GM20000 (cell line): ENCODE measurements at regions not wholly inside any gene's neighbourhood (a gene's known extent, or its start where the extent isn't known, plus 50 kb on each side); places are given as distances from the start of the nearest gene placed in this dataset.

Experiments
- DNase-seq: peaks from one replicate; pipeline ENCODE4 v3.0.0; 2012; ENCODE audit warnings: low spot score
- TF ChIP-seq, protein P1 (sequence below): IDR thresholded peaks from 2 replicates; pipeline ENCODE4 v1.5.1; 2012; ENCODE audit warnings: mild to moderate bottlenecking, control low read depth; ENCODE audit errors: extremely low read depth, missing control alignments

DNA sequence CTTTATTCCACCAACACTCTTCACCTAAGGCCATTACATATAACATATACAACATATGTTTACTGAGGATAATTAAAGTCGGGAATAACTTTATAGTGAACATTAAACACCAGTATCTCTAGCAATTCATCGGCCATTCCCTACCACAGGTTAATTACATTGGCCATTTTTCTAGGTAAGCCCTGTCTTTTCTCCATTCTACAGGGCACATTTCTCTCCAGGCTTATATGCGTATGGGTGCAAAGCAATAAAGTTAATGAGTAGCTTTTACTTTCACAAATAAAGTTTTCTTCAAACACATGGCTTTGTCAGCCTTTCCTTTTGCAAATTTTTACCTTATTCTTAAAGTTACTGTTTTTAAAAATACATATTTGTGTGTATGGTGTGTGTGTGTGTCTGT is 111.9 kb upstream of the IQCM start:
- no peak for DNase-seq
- TF ChIP-seq, protein P1, sequence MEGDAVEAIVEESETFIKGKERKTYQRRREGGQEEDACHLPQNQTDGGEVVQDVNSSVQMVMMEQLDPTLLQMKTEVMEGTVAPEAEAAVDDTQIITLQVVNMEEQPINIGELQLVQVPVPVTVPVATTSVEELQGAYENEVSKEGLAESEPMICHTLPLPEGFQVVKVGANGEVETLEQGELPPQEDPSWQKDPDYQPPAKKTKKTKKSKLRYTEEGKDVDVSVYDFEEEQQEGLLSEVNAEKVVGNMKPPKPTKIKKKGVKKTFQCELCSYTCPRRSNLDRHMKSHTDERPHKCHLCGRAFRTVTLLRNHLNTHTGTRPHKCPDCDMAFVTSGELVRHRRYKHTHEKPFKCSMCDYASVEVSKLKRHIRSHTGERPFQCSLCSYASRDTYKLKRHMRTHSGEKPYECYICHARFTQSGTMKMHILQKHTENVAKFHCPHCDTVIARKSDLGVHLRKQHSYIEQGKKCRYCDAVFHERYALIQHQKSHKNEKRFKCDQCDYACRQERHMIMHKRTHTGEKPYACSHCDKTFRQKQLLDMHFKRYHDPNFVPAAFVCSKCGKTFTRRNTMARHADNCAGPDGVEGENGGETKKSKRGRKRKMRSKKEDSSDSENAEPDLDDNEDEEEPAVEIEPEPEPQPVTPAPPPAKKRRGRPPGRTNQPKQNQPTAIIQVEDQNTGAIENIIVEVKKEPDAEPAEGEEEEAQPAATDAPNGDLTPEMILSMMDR, result no peak

DNA sequence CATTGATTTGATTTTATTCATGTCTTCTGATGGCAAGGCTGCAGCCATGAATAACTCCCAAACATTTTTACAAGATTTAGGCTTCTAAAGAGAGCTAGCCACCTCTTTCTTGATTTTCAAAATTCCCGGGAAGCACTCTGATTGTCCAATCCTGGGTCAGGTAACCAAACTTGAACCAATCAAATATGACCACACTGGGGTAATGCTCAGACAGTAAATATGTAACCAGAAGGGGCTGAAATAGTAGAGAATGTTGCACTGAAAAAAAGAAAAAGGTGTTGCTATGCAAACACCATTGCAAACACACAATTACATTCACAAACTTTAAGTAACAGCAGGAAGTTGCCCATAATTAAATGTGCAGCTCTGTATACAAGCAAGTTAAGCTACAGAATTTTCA is 112.9 kb upstream of the IQCM start:
- DNase-seq, result no peak
- TF ChIP-seq, protein P1, result no peak

DNA sequence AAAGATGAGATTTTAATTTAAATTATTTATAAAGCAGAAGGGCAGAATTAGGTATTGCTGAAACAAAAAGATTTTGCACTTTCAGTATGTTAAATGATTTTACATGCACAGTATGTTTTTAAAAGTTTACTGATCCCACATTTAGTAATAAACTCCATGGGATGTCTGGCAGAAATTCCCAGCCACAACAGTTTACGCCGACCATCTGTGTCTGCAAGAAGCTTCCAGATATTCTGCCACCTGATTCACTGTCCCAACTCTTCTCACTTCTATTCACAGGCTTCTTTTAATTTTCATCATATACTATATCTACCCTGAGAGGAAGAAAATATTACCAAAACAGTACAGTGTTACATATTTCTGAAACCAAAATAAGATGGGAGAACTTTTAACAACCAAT is 115.8 kb upstream of the IQCM start:
- DNase-seq, result no peak
- TF ChIP-seq, protein P1, result no peak

DNA sequence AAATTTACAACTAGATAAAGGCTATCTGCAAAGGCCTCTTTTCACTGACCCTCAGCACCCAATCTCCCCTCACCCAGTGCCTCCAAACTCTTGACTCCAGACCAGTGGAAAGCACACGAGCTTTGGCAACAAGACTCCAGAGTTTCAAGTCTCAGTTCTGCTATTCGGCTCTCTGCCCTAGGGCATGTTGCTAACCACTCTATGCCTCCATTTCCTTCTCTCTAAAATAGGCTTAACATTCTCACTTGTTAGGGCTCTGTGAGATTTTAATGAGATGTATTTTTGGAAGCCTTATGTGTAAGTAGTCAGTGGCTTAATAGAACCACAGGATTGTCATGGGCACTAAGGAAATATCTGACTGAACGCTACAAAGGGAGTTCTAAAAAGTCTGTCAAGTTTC is 116.5 kb upstream of the IQCM start:
- no peak for DNase-seq
- TF ChIP-seq, protein P1, result no peak

DNA sequence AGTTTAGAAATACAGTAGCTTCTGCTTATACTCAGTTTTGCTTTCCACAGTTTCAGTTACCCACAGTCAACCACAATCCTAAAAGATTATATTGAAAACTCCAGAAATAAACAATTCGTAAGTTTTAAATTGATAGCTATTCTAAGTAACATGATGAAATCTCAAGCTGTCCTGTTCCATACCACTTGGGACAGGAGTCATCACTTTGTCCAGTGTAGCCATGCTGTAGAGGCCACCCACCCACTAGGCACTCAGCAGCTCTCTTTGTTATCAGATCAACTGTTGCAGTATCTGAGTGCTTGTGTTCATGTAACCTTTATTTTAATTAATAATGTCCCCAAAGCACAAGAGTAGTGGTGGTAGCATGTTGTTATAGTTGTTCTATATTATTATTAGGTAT is 117.5 kb upstream of the IQCM start:
- no peak for DNase-seq
- TF ChIP-seq, protein P1, result no peak

DNA sequence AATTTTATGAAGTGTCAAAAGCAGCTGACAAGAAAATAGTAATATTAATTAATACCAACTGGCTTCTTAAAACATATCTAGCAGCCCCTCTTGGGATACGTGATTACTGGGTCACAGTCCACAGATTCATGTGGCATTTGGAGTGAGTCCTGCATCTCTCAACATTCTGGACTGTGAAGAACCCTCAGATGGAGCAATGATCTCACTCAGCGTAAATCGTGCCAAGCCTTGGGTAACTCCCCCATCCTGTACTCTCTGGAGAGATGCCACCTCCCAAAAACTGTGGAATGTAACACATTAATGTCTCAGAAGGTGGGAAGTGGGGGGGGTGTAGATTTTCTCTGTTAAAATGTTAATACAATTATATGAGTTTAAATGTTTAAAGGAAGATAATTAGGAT is 118.2 kb upstream of the IQCM start:
- DNase-seq, result no peak
- TF ChIP-seq, protein P1, result no peak

DNA sequence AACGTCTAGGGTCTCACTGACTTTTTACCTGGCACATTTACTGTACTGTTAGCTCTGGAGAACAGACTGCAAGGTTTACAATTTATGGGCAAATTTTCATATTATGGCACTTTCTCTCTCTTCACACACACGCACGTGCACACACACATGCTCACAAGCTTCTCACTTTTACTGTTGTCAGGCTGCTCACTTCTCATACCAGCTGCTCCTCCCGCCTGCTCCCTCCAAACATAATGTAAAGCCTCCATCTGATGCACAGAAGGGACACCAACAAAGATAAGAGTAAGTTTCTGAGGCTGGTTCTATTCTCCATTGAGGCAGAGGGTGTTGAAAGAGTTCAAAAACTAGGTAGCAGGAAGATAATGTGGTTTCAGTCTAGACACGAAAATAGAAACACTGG is 128.9 kb upstream of the DCLK2 start:
- no peak for DNase-seq
- TF ChIP-seq, protein P1, result no peak
